ENCODE measurements at regions not wholly inside any gene's neighbourhood (a gene's known extent, or its start where the extent isn't known, plus 50 kb on each side); places are given as distances from the start of the nearest gene placed in this dataset.

- TF ChIP-seq, protein P1, sequence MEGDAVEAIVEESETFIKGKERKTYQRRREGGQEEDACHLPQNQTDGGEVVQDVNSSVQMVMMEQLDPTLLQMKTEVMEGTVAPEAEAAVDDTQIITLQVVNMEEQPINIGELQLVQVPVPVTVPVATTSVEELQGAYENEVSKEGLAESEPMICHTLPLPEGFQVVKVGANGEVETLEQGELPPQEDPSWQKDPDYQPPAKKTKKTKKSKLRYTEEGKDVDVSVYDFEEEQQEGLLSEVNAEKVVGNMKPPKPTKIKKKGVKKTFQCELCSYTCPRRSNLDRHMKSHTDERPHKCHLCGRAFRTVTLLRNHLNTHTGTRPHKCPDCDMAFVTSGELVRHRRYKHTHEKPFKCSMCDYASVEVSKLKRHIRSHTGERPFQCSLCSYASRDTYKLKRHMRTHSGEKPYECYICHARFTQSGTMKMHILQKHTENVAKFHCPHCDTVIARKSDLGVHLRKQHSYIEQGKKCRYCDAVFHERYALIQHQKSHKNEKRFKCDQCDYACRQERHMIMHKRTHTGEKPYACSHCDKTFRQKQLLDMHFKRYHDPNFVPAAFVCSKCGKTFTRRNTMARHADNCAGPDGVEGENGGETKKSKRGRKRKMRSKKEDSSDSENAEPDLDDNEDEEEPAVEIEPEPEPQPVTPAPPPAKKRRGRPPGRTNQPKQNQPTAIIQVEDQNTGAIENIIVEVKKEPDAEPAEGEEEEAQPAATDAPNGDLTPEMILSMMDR (IDR thresholded peaks at IDR 0.05) = peak; percentile 75 to 89 (median 78)
- no peak for TF ChIP-seq POLR2A (IDR thresholded peaks at IDR 0.05)
These were observed 104.1 kb downstream of the XCL2 start for GRCh38 chr1:168439456-168440375.

Measured in testis (tissue), 2 donors.